Gastrocnemius medialis (tissue), 4 donors: ENCODE measurements at regions not wholly inside any gene's neighbourhood (a gene's known extent, or its start where the extent isn't known, plus 50 kb on each side); places are given as distances from the start of the nearest gene placed in this dataset.

Experiments
- POLR2A ChIP-seq, 2 donors: fragments of 450-650 bp; IDR thresholded peaks; one replicate each; pipeline ENCODE4 v1.6.1; 2017; ENCODE audit warnings: antibody characterized with exemption in 2 of 2, mild to moderate bottlenecking in 2 of 2, moderate library complexity in 2 of 2
- TF ChIP-seq, protein P1 (sequence below), 5 experiments: fragments of 450-650 bp in 3 of 5; fragments of 200-600 bp in 2 of 5; sonication (generic) in 2 of 5; IDR thresholded peaks in 4 of 5; conservative IDR thresholded peaks in 1 of 5; 1 replicate in 4 of 5; 2 replicates in 1 of 5; pipeline ENCODE4 v1.5.1; 2016 to 2019; ENCODE audit warnings: antibody characterized with exemption in 5 of 5, mild to moderate bottlenecking in 3 of 5, moderate library complexity in 3 of 5

DNA sequence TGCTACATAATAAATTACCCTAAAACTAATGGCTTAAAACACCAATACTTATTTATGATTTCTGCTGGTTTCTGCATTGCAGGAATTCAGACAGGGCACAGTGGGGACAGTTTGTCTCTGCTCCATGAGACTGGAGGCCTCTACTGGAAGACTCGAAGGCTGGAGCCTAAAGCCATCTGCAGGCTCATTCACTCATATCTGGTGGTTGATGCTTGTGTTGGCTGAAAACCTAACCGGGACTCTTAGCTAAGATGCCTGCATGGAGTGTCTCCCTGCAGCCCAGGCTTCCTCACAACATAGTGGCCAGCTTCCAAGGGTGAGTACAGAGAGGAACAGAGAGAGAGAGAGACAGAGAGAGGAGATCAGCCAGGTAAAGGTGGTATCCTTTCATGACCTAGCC is 195.5 kb upstream of the FOXA2 start:
- TF ChIP-seq, protein P1, sequence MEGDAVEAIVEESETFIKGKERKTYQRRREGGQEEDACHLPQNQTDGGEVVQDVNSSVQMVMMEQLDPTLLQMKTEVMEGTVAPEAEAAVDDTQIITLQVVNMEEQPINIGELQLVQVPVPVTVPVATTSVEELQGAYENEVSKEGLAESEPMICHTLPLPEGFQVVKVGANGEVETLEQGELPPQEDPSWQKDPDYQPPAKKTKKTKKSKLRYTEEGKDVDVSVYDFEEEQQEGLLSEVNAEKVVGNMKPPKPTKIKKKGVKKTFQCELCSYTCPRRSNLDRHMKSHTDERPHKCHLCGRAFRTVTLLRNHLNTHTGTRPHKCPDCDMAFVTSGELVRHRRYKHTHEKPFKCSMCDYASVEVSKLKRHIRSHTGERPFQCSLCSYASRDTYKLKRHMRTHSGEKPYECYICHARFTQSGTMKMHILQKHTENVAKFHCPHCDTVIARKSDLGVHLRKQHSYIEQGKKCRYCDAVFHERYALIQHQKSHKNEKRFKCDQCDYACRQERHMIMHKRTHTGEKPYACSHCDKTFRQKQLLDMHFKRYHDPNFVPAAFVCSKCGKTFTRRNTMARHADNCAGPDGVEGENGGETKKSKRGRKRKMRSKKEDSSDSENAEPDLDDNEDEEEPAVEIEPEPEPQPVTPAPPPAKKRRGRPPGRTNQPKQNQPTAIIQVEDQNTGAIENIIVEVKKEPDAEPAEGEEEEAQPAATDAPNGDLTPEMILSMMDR (IDR thresholded peaks at IDR 0.05 in 4 of 5, conservative IDR thresholded peaks at IDR 0.05 in 1 of 5), result no peak
- TF ChIP-seq POLR2A (IDR thresholded peaks at IDR 0.05), result no peak
